ENCODE measurements at regions not wholly inside any gene's neighbourhood (a gene's known extent, or its start where the extent isn't known, plus 50 kb on each side); places are given as distances from the start of the nearest gene placed in this dataset.

DNA sequence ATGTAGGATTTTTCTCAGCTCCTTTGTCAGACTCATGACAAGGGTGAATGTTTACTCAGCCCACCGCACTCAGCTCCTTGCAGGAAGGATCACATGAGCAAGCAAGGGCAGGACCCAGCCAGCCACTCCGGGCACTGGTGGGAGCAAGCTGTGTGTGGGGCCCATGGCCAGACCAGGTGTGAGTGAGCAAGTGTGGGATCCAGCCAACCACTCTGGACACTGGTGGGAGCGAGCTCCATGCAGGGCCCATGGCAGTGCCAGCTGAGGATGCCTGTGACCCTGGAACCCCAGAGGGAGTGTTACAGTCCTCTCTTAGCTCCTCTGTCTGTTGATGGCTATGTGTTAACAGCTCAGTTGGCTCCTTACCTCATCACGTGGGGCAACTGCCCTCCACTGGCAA is 2750.6 kb downstream of the PCDH7 start:
- Histone ChIP-seq H3K4me3 (ENCODE audit: low read length in 3 of 3) (no peak overlapping the region), H3K9me3 (ENCODE audit: control insufficient read depth in 2 of 3, insufficient read depth in 1 of 3, low read length in 3 of 3) (peaks cover 0 to 5% (median 0%) of the 10 kb centered on the region in 3 donors), H3K27me3 (ENCODE audit: control insufficient read depth, insufficient read depth, low read length) (no peaks in the 10 kb centered on the region), H3K4me1 (ENCODE audit: control insufficient read depth in 2 of 3, insufficient read depth in 2 of 3, low read depth in 1 of 3, low read length in 3 of 3) (no peaks in the 10 kb centered on the region), H3K27ac (ENCODE audit: low read depth in 2 of 2, low read length in 2 of 2) (no peak overlapping the region), H3K36me3 (ENCODE audit: control insufficient read depth in 2 of 3, insufficient read depth in 3 of 3, low read length in 3 of 3) (no peaks in the 10 kb centered on the region), H3K9ac (ENCODE audit: low read length in 3 of 3) (no peak overlapping the region)
- TF ChIP-seq, protein P1, sequence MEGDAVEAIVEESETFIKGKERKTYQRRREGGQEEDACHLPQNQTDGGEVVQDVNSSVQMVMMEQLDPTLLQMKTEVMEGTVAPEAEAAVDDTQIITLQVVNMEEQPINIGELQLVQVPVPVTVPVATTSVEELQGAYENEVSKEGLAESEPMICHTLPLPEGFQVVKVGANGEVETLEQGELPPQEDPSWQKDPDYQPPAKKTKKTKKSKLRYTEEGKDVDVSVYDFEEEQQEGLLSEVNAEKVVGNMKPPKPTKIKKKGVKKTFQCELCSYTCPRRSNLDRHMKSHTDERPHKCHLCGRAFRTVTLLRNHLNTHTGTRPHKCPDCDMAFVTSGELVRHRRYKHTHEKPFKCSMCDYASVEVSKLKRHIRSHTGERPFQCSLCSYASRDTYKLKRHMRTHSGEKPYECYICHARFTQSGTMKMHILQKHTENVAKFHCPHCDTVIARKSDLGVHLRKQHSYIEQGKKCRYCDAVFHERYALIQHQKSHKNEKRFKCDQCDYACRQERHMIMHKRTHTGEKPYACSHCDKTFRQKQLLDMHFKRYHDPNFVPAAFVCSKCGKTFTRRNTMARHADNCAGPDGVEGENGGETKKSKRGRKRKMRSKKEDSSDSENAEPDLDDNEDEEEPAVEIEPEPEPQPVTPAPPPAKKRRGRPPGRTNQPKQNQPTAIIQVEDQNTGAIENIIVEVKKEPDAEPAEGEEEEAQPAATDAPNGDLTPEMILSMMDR (IDR thresholded peaks at IDR 0.05; ENCODE audit: borderline replicate concordance, extremely low read depth, insufficient read depth): no peak
- FAIRE-seq (no peak), DNase-seq (no peak)
- intact Hi-C loops (cut with DNase I): no loop called here

DNA sequence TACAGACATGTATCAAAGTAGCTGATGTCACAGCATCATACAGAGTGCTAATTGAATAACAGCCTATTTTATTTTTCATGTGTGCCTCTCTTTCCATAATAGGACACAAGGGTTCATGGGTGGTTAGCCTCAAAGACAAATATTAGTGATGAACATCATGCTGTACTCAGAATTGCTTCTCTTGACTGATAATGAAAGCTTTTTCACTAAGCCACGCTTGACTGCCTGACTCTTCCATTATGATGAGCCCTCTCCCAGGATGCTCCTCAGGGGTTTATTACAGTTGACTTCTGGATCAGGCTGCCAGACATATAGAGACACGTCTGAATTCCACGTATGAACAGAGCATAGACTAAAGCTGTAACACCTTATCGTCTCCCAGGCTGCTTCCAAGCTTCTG is 2757.5 kb downstream of the PCDH7 start:
- TF ChIP-seq, protein P1 (IDR thresholded peaks at IDR 0.05; ENCODE audit: borderline replicate concordance, extremely low read depth, insufficient read depth): no peak
- intact Hi-C loops (cut with DNase I): no loop called here
- Histone ChIP-seq H3K36me3 (ENCODE audit: control insufficient read depth in 2 of 3, insufficient read depth in 3 of 3, low read length in 3 of 3) (no peaks in the 10 kb centered on the region), H3K9ac (ENCODE audit: low read length in 3 of 3) (no peak overlapping the region), H3K27ac (ENCODE audit: low read depth in 2 of 2, low read length in 2 of 2) (no peak overlapping the region), H3K4me1 (ENCODE audit: control insufficient read depth in 2 of 3, insufficient read depth in 2 of 3, low read depth in 1 of 3, low read length in 3 of 3) (no peaks in the 10 kb centered on the region), H3K4me3 (ENCODE audit: low read length in 3 of 3) (no peak overlapping the region), H3K9me3 (ENCODE audit: control insufficient read depth in 2 of 3, insufficient read depth in 1 of 3, low read length in 3 of 3) (no peaks in the 10 kb centered on the region), H3K27me3 (ENCODE audit: control insufficient read depth, insufficient read depth, low read length) (no peaks in the 10 kb centered on the region)
- DNase-seq (no peak), FAIRE-seq (no peak)

DNA sequence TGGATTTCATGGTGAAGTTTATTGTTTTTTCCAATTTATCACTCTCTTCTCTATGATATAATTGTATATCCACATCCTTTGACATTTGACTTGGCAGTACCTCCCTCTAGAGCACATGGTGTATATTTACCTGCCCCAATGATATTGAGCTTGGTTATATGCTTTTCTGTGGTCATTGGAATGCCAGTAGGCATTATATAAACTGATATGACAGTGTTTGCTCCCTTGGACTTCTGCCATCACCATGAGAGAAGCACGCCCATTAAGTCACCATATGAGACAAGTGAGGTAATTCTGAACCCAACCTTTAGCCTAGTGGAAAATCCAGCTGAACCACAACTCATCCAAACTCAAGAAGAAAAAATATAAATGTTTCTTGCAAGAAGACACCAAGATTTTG is 2761.5 kb downstream of the ARAP2 start:
- no peak for DNase-seq
- no peaks in the 10 kb centered on the region for H3K4me1 ChIP-seq (ENCODE audit: control insufficient read depth in 2 of 3, insufficient read depth in 2 of 3, low read depth in 1 of 3, low read length in 3 of 3)
- no peak for FAIRE-seq
- H3K27me3 ChIP-seq (ENCODE audit: control insufficient read depth, insufficient read depth, low read length): no peaks in the 10 kb centered on the region
- H3K9ac ChIP-seq (ENCODE audit: low read length in 3 of 3): no peak overlapping the region
- H3K9me3 ChIP-seq (ENCODE audit: control insufficient read depth in 2 of 3, insufficient read depth in 1 of 3, low read length in 3 of 3): no peaks in the 10 kb centered on the region
- intact Hi-C loops (cut with DNase I): no loop called here
- no peak overlapping the region for H3K4me3 ChIP-seq (ENCODE audit: low read length in 3 of 3)
- H3K27ac ChIP-seq (ENCODE audit: low read depth in 2 of 2, low read length in 2 of 2): no peak overlapping the region
- TF ChIP-seq, protein P1 (IDR thresholded peaks at IDR 0.05; ENCODE audit: borderline replicate concordance, extremely low read depth, insufficient read depth): no peak
- no peaks in the 10 kb centered on the region for H3K36me3 ChIP-seq (ENCODE audit: control insufficient read depth in 2 of 3, insufficient read depth in 3 of 3, low read length in 3 of 3)

DNA sequence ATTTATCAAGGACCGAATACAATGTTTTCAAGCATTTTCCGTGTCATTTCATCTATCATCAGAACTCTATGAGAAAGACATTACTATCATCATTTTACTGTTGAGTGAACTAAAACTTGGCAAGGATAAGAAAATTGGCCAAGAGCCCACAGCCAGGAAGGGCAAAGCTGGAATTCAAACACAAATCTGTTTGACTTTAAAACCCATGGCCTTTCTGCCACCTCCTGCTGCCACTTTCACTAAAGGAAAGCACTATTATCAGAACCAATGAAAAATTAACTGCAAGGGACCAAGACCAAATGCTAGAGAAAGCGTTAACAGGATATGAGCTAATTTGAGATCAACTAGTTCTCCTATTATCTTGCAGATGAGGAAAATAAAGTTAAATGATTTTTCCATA is 2759.2 kb downstream of the ARAP2 start:
- no peak overlapping the region for H3K27ac ChIP-seq (ENCODE audit: low read depth in 2 of 2, low read length in 2 of 2)
- no peak overlapping the region for H3K9ac ChIP-seq (ENCODE audit: low read length in 3 of 3)
- intact Hi-C loops (cut with DNase I): no loop called here
- FAIRE-seq (no peak), DNase-seq (no peak)
- no peaks in the 10 kb centered on the region for H3K36me3 ChIP-seq (ENCODE audit: control insufficient read depth in 2 of 3, insufficient read depth in 3 of 3, low read length in 3 of 3)
- H3K27me3 ChIP-seq (ENCODE audit: control insufficient read depth, insufficient read depth, low read length): no peaks in the 10 kb centered on the region
- no peaks in the 10 kb centered on the region for H3K4me1 ChIP-seq (ENCODE audit: control insufficient read depth in 2 of 3, insufficient read depth in 2 of 3, low read depth in 1 of 3, low read length in 3 of 3)
- no peaks in the 10 kb centered on the region for H3K9me3 ChIP-seq (ENCODE audit: control insufficient read depth in 2 of 3, insufficient read depth in 1 of 3, low read length in 3 of 3)
- H3K4me3 ChIP-seq (ENCODE audit: low read length in 3 of 3): no peak overlapping the region
- TF ChIP-seq, protein P1 (IDR thresholded peaks at IDR 0.05; ENCODE audit: borderline replicate concordance, extremely low read depth, insufficient read depth): no peak

Data from kidney (tissue), 13 donors.